ENCODE measurements at regions not wholly inside any gene's neighbourhood (a gene's known extent, or its start where the extent isn't known, plus 50 kb on each side); places are given as distances from the start of the nearest gene placed in this dataset.

GRCh38 chr4:12260453-12260852, 831.8 kb upstream of the HS3ST1 start:
- H2AFZ ChIP-seq (ENCODE audit: low read length), result no peak overlapping the region
- no peak overlapping the region for H2BK120ac ChIP-seq (replicated peaks; ENCODE audit: low read depth, low read length)
- no peaks in the 10 kb centered on the region for H3K27me3 ChIP-seq (replicated peaks in 1 of 4; ENCODE audit: control insufficient read depth in 3 of 4, extremely low read depth in 1 of 4, insufficient read depth in 3 of 4, low read length in 3 of 4)
- no peak overlapping the region for H4K8ac ChIP-seq (ENCODE audit: extremely low read depth, insufficient read depth, low read length)
- H2BK15ac ChIP-seq (ENCODE audit: low read length), result no peak overlapping the region
- 97% methylated on average over 3 of the region's 3 CpGs; no CpG with 5 or more reads in 1 of the 2 experiments for WGBS, 2 experiments (ENCODE audit: extremely low coverage in 1 of 2, insufficient coverage in 1 of 2, insufficient read length in 1 of 2, insufficient replicate concordance in 2 of 2, low coverage in 1 of 2, low lambda C conversion rate in 2 of 2, missing lambda C conversion rate in 1 of 2)
- H2AK5ac ChIP-seq (ENCODE audit: low read depth, low read length), result no peak overlapping the region
- FAIRE-seq, result no peak
- no peaks in the 10 kb centered on the region for H3K23me2 ChIP-seq (ENCODE audit: low read depth, low read length)
- H2BK5ac ChIP-seq (ENCODE audit: low read depth, low read length), result no peak overlapping the region
- H3K14ac ChIP-seq (ENCODE audit: insufficient read length), result no peak overlapping the region
- H3K4ac ChIP-seq (replicated peaks; ENCODE audit: insufficient read length, low read depth, low read length), result no peak overlapping the region
- no peak overlapping the region for H3K4me2 ChIP-seq (ENCODE audit: insufficient read depth in 1 of 2, low read depth in 2 of 2, low read length in 2 of 2)
- no peak overlapping the region for H4K5ac ChIP-seq (ENCODE audit: insufficient read length, low read depth, low read length)
- no peak overlapping the region for H3K56ac ChIP-seq (replicated peaks; ENCODE audit: insufficient read length, low read depth, low read length)
- H3K9me3 ChIP-seq (ENCODE audit: insufficient read depth in 2 of 2, low read depth in 1 of 2, low read length in 1 of 2), result peaks cover 0 to 3% of the 10 kb centered on the region in 2 experiments; a peak in 2 of 4 replicates
- no peaks in the 10 kb centered on the region for H3K79me1 ChIP-seq (ENCODE audit: low read depth, low read length)
- no peak overlapping the region for H3K27ac ChIP-seq (ENCODE audit: low read depth, low read length)
- TF ChIP-seq HDAC6 (IDR thresholded peaks at IDR 0.05; ENCODE audit: low read depth, low read length) (no peak), EGR1 (IDR thresholded peaks at IDR 0.05; ENCODE audit: borderline replicate concordance, low read depth, low read length) (no peak), GTF2F1 (IDR thresholded peaks at IDR 0.05; ENCODE audit: borderline replicate concordance, low read depth, low read length) (no peak), USF2 (IDR thresholded peaks at IDR 0.05; ENCODE audit: low read length) (no peak), PHF8 (conservative IDR thresholded peaks at IDR 0.05; ENCODE audit: low read depth, low read length) (no peak), TBP (IDR thresholded peaks at IDR 0.05; ENCODE audit: low read depth, low read length) (no peak), CEBPB (IDR thresholded peaks at IDR 0.05; ENCODE audit: low read depth, low read length) (no peak), MAX (IDR thresholded peaks at IDR 0.05) (no peak), POU5F1 (IDR thresholded peaks at IDR 0.05; ENCODE audit: low read depth, low read length) (no peak), CTBP2 (IDR thresholded peaks at IDR 0.05; ENCODE audit: borderline replicate concordance, insufficient read depth, insufficient read length, low read length) (no peak), RFX5 (IDR thresholded peaks at IDR 0.05; ENCODE audit: borderline replicate concordance, low read depth, low read length) (no peak), ASH2L (IDR thresholded peaks at IDR 0.05; ENCODE audit: low read length) (no peak)
- no peak overlapping the region for H3K23ac ChIP-seq (ENCODE audit: insufficient read length)
- DNase-seq (ENCODE audit: low read depth in 1 of 2, low spot score in 2 of 2), result no peak
- ChIA-PET POLR2A (ENCODE audit: partially characterized antibody) (no interaction called here), CTCF (ENCODE audit: partially characterized antibody) (interaction anchor here (1.1 kb wide), 1 partner anchor 133 kb away, joined by 3 read pairs; no protein-coding TSS in a partner anchor)
- H3K4me3 ChIP-seq (ENCODE audit: extremely low read depth in 1 of 4, insufficient read depth in 2 of 4, low read depth in 3 of 4, low read length in 4 of 4), result no peak overlapping the region
- no peak overlapping the region for H3K18ac ChIP-seq (ENCODE audit: extremely low read depth, low read length)
- H3K79me2 ChIP-seq (ENCODE audit: control insufficient read depth in 1 of 2, insufficient read depth in 2 of 2, low read length in 2 of 2), result no peaks in the 10 kb centered on the region
- H2BK20ac ChIP-seq (ENCODE audit: low read length), result no peak overlapping the region
- no peak overlapping the region for H3K9ac ChIP-seq (replicated peaks in 1 of 4; ENCODE audit: extremely low read depth in 1 of 4, low read depth in 3 of 4, low read length in 3 of 4)
- no peaks in the 10 kb centered on the region for H4K20me1 ChIP-seq (replicated peaks in 1 of 2; ENCODE audit: control insufficient read depth in 1 of 2, insufficient read depth in 2 of 2, low read length in 2 of 2)
- H2BK12ac ChIP-seq (ENCODE audit: low read depth, low read length), result no peak overlapping the region
- H4K91ac ChIP-seq (replicated peaks; ENCODE audit: insufficient read length, low read length), result no peak overlapping the region
- no peaks in the 10 kb centered on the region; a peak in 1 of 7 replicates for H3K4me1 ChIP-seq (replicated peaks in 1 of 4; ENCODE audit: control insufficient read depth in 3 of 4, insufficient read depth in 4 of 4, low read length in 3 of 4)
- no peaks in the 10 kb centered on the region for H3K36me3 ChIP-seq (ENCODE audit: control insufficient read depth in 2 of 4, insufficient read depth in 4 of 4, low read length in 3 of 4)
